ENCODE measurements at regions not wholly inside any gene's neighbourhood (a gene's known extent, or its start where the extent isn't known, plus 50 kb on each side); places are given as distances from the start of the nearest gene placed in this dataset.

DNA sequence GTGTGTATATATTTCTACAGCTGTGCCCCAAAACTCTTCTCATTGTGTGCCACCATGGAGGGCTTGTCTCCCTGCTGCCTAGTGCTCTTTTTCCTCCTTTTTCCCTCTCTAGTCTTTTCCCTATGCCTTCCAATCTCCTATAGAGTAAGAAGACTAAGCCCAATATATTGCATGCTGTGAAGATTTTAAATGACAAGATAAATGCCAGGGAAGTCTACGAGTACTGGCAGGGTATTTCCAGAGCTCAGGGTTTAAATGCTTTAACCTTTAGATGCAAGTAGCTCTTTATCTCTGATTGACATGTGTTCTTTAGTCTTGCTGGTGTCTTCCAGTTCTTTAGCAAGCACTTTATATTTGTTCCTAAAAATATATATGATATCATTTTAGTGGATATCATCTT, 200.7 kb downstream of the SLITRK1 start:
- no TSS peak for BruUV-seq (replicated peaks)
- H4K20me1 ChIP-seq (ENCODE audit: insufficient read depth, low read length) = no peaks in the 10 kb centered on the region

More for the DNA sequence above, 200.7 kb downstream of the SLITRK1 start:
- H3K4me1 ChIP-seq (ENCODE audit: control insufficient read depth, insufficient read depth, low read length) = no peaks in the 10 kb centered on the region
- DNase-seq (no peak), ATAC-seq (ENCODE audit: low read depth) (no peak)
- in situ Hi-C loops (cut with MboI; ENCODE audit: low sequenced_read_pairs) (no loop called here), intact Hi-C loops (cut with micrococcal nuclease) (no loop called here), dilution Hi-C loops (cut with HindIII; ENCODE audit: low sequenced_read_pairs, unreplicated experiment) (no loop called here)
- H2AK5ac ChIP-seq (ENCODE audit: low read depth, low read length) = no peak overlapping the region
- ChIA-PET CTCF (no interaction called here), POLR2A (ENCODE audit: unreplicated experiment) (no interaction called here)
- H2BK20ac ChIP-seq (ENCODE audit: low read depth, low read length) = no peak overlapping the region
- H2BK120ac ChIP-seq (ENCODE audit: low read depth, low read length) = no peak overlapping the region
- no peaks in the 10 kb centered on the region for H3K27me3 ChIP-seq (ENCODE audit: control insufficient read depth, insufficient read depth, low read length)
- no peak overlapping the region for H2BK5ac ChIP-seq (ENCODE audit: low read depth, low read length, poor library complexity, severe bottlenecking)
- no peak overlapping the region for H3K56ac ChIP-seq (ENCODE audit: extremely low read depth, insufficient read depth, low read length)
- no peak overlapping the region for H2AK9ac ChIP-seq (replicated peaks; ENCODE audit: low read depth, low read length, poor library complexity)
- no peak overlapping the region for H3K27ac ChIP-seq (ENCODE audit: insufficient read depth, low read length)
- no peak overlapping the region for H4K5ac ChIP-seq (ENCODE audit: low read depth, low read length)
- no peak overlapping the region for H2BK15ac ChIP-seq (ENCODE audit: low read depth, low read length)
- TF ChIP-seq SMC3 (IDR thresholded peaks at IDR 0.05; ENCODE audit: low read depth, low read length) (no peak), BHLHE40 (IDR thresholded peaks at IDR 0.05; ENCODE audit: low read depth, low read length) (no peak), RAD21 (IDR thresholded peaks at IDR 0.05; ENCODE audit: low read length) (no peak)
- TF ChIP-seq, protein P1, sequence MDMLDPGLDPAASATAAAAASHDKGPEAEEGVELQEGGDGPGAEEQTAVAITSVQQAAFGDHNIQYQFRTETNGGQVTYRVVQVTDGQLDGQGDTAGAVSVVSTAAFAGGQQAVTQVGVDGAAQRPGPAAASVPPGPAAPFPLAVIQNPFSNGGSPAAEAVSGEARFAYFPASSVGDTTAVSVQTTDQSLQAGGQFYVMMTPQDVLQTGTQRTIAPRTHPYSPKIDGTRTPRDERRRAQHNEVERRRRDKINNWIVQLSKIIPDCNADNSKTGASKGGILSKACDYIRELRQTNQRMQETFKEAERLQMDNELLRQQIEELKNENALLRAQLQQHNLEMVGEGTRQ (IDR thresholded peaks at IDR 0.05; ENCODE audit: low read depth, low read length) = no peak
- H3K9me3 ChIP-seq (ENCODE audit: control insufficient read depth, insufficient read depth, low read length) = no peaks in the 10 kb centered on the region
- H3K4ac ChIP-seq (ENCODE audit: low read depth, low read length) = no peak overlapping the region
- H3K4me3 ChIP-seq (ENCODE audit: insufficient read depth, low read depth, low read length) = no peak overlapping the region
- H3K36me3 ChIP-seq (ENCODE audit: control insufficient read depth, insufficient read depth, low read length) = no peaks in the 10 kb centered on the region
- H3K23ac ChIP-seq (ENCODE audit: low read depth, low read length) = no peak overlapping the region
- no peak overlapping the region for H4K8ac ChIP-seq (ENCODE audit: low read depth in 2 of 2, low read length in 2 of 2)
- no peaks in the 10 kb centered on the region for H3K9me1 ChIP-seq (ENCODE audit: insufficient read depth, low read length)
- H4K91ac ChIP-seq (ENCODE audit: insufficient read depth, low read depth, low read length) = no peak overlapping the region
- H2AFZ ChIP-seq (replicated peaks; ENCODE audit: low read length, poor library complexity) = no peak overlapping the region
- WGBS, 2 experiments (ENCODE audit: extremely low coverage in 2 of 2, insufficient read length in 1 of 2) = no CpG with 5 or more reads among the region's 1 CpG
- H3K14ac ChIP-seq (replicated peaks; ENCODE audit: low read depth, low read length) = no peak overlapping the region
- H3K9ac ChIP-seq (ENCODE audit: low read depth, low read length) = no peak overlapping the region
- H3K79me1 ChIP-seq (ENCODE audit: low read depth in 1 of 2, low read length in 2 of 2) = no peaks in the 10 kb centered on the region
- H3K18ac ChIP-seq (ENCODE audit: low read depth, low read length) = no peak overlapping the region
- H3K4me2 ChIP-seq (ENCODE audit: low read depth, low read length) = no peak overlapping the region

Measured in IMR-90 (cell line).